OCI-LY7 (cell line): ENCODE measurements at regions not wholly inside any gene's neighbourhood (a gene's known extent, or its start where the extent isn't known, plus 50 kb on each side); places are given as distances from the start of the nearest gene placed in this dataset.
"Not testable (repeated sequence)": the region's sequence is repeated elsewhere in the genome, so short reads cannot be mapped to it uniquely, and the experiment has no call there.

ENCODE experiments used
- BruUV-seq: library from RNA; stranded (reverse); fragments of 400-500 nt; replicated peaks from 2 replicates; lab custom pipeline; 2021; lab: Mats Ljungman, UMichigan
- CTCF ChIA-PET: fragments of 300-600 bp; sonication (Branson Sonifier 250); formaldehyde crosslinking; loops from one replicate; lab custom pipeline; 2022; ENCODE audit warnings: antibody characterized with exemption; ENCODE audit not compliant: unreplicated experiment; lab: Charles Lee
- POLR2A ChIA-PET: fragments of 300-600 bp; sonication (Branson Sonifier 250); formaldehyde crosslinking; loops from one replicate; lab custom pipeline; 2022; ENCODE audit warnings: antibody characterized with exemption; lab: Charles Lee
- DNase-seq: peaks from one replicate; pipeline ENCODE4 v3.0.0-alpha.2; 2015; ENCODE audit warnings: low spot score
- H2AFZ ChIP-seq: fragments of 200-600 bp; sonication (generic), shearing (Covaris generic); 2 replicates; pipeline ENCODE4 v1.6.1; 2014; ENCODE audit warnings: mild to moderate bottlenecking, antibody characterized with exemption, low read length, moderate library complexity
- H3K27ac ChIP-seq: fragments of 200-600 bp; sonication (generic); 2 replicates; pipeline ENCODE4 v1.5.1; 2014; ENCODE audit warnings: mixed run types, low read depth, mild to moderate bottlenecking, moderate library complexity, low read length, inconsistent platforms; ENCODE audit not compliant: poor library complexity, severe bottlenecking
- H3K36me3 ChIP-seq: fragments of 200-600 bp; sonication (generic); 2 replicates; pipeline ENCODE4 v1.6.1; 2014; ENCODE audit warnings: mild to moderate bottlenecking, antibody characterized with exemption, low read length, moderate library complexity, mixed read lengths; ENCODE audit not compliant: insufficient read depth
- H3K4me1 ChIP-seq: fragments of 200-600 bp; sonication (generic); 2 replicates; pipeline ENCODE4 v1.5.1; 2014; ENCODE audit warnings: mild to moderate bottlenecking, low read length; ENCODE audit not compliant: insufficient read depth, poor library complexity, severe bottlenecking
- H3K4me2 ChIP-seq: fragments of 200-600 bp; sonication (generic); 2 replicates; pipeline ENCODE4 v1.6.1; 2014; ENCODE audit warnings: mild to moderate bottlenecking, low read length
- H3K4me3 ChIP-seq: fragments of 200-600 bp; sonication (generic); 2 replicates; pipeline ENCODE4 v1.5.1; 2014; ENCODE audit warnings: mild to moderate bottlenecking, low read depth, low read length; ENCODE audit not compliant: poor library complexity, severe bottlenecking
- H3K79me2 ChIP-seq: fragments of 200-600 bp; sonication (generic); 2 replicates; pipeline ENCODE4 v1.6.1; 2016; ENCODE audit warnings: low read depth, mild to moderate bottlenecking, low read length, moderate library complexity, mixed read lengths; ENCODE audit not compliant: insufficient read depth
- H3K9me2 ChIP-seq: fragments of 200-600 bp; sonication (generic); 2 replicates; pipeline ENCODE4 v1.6.1; 2016; ENCODE audit warnings: mild to moderate bottlenecking, low read length, mixed read lengths; ENCODE audit not compliant: insufficient read depth
- H3K9me3 ChIP-seq: fragments of 200-600 bp; sonication (generic); 2 replicates; pipeline ENCODE4 v1.6.1; 2014; ENCODE audit warnings: mild to moderate bottlenecking, mixed run types, low read length, mixed read lengths
- H4K20me1 ChIP-seq: fragments of 200-600 bp; sonication (generic); 2 replicates; pipeline ENCODE4 v1.6.1; 2014; ENCODE audit warnings: mild to moderate bottlenecking, antibody characterized with exemption, low read length, moderate library complexity, mixed read lengths; ENCODE audit not compliant: insufficient read depth
- CTCF ChIP-seq: fragments of 200-600 bp; sonication (generic); conservative IDR thresholded peaks from 2 replicates; pipeline ENCODE4 v1.5.1; 2014; ENCODE audit warnings: mild to moderate bottlenecking, antibody characterized with exemption, low read length, moderate library complexity, mixed read lengths
- EZH2phosphoT487 ChIP-seq: fragments of 200-600 bp; sonication (generic); IDR thresholded peaks from 2 replicates; pipeline ENCODE4 v1.6.1; 2018; ENCODE audit warnings: low read depth, borderline replicate concordance, mild to moderate bottlenecking, mixed run types, antibody characterized with exemption, low read length, moderate library complexity, mixed read lengths
- intact Hi-C: fragments of 100-400 bp; cut with micrococcal nuclease; formaldehyde crosslinking; loops from one replicate; pipeline ENCODE4 v1.10.0; 2022; ENCODE audit not compliant: unreplicated experiment

GRCh38 chr2:54040685-54041084 lies 69.9 kb upstream of the PSME4 start:
- Histone ChIP-seq H2AFZ (no peak overlapping the region), H3K4me1 (no peaks in the 10 kb centered on the region), H3K4me3 (no peak overlapping the region), H3K9me2 (no peaks in the 10 kb centered on the region), H3K4me2 (no peak overlapping the region), H3K9me3 (peaks cover 13% of the 10 kb centered on the region), H3K79me2 (no peaks in the 10 kb centered on the region), H4K20me1 (no peaks in the 10 kb centered on the region), H3K27ac (no peak overlapping the region), H3K36me3 (peaks cover 4% of the 10 kb centered on the region; the same call in 1 of the 2 replicates)
- intact Hi-C loops: no loop called here
- no peak for DNase-seq
- no TSS peak for BruUV-seq
- CTCF ChIA-PET: no interaction called here
- POLR2A ChIA-PET: no interaction called here
- TF ChIP-seq EZH2phosphoT487: no peak
- no peak for TF ChIP-seq CTCF

DNA sequence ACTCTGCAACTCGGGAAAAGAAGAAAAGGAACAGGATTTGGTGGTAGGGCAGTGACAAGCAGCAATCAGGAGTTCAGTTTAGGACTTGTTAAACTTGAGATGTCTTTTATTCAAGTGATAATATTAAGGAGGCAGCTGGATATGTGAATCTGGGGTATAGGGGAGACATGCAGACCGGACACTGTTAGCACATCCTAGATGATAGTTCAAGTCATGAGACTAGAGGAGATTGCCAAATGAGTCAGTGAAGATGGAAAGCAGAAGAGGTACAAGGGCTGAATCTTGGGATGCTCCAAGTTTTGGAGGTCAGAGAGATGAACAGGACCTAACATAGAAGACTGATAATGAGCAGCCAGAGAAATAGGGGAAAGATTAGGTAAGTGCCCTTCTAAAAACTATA lies 69.5 kb upstream of the PSME4 start:
- Histone ChIP-seq H3K4me3 (no peak overlapping the region), H3K9me3 (peaks cover 8% of the 10 kb centered on the region), H3K79me2 (no peaks in the 10 kb centered on the region), H3K36me3 (peaks cover 4% of the 10 kb centered on the region; the same call in 1 of the 2 replicates), H3K27ac (no peak overlapping the region), H3K9me2 (no peaks in the 10 kb centered on the region), H2AFZ (no peak overlapping the region), H3K4me2 (no peak overlapping the region), H3K4me1 (no peaks in the 10 kb centered on the region), H4K20me1 (no peaks in the 10 kb centered on the region)
- TF ChIP-seq CTCF (no peak), EZH2phosphoT487 (no peak)
- no peak for DNase-seq
- intact Hi-C loops: no loop called here
- POLR2A ChIA-PET: no interaction called here
- CTCF ChIA-PET: no interaction called here
- BruUV-seq: no TSS peak

GRCh38 chr2:54038835-54039234 lies 68.0 kb upstream of the PSME4 start:
- TF ChIP-seq CTCF: no peak
- TF ChIP-seq EZH2phosphoT487: no peak
- DNase-seq: no peak
- H3K9me3 ChIP-seq: no peaks in the 10 kb centered on the region
- H3K79me2 ChIP-seq: no peaks in the 10 kb centered on the region
- BruUV-seq: no TSS peak
- H3K36me3 ChIP-seq: no peaks in the 10 kb centered on the region
- H3K9me2 ChIP-seq: no peaks in the 10 kb centered on the region
- CTCF ChIA-PET: no interaction called here
- no peak overlapping the region for H3K4me3 ChIP-seq
- H3K27ac ChIP-seq: no peak overlapping the region
- H3K4me1 ChIP-seq: no peaks in the 10 kb centered on the region
- no peaks in the 10 kb centered on the region for H4K20me1 ChIP-seq
- POLR2A ChIA-PET: interaction anchor here (0.6 to 1.9 kb wide), 8 partner anchors 9 to 799 kb away, joined by 3 to 8 read pairs (median 4); no protein-coding TSS in a partner anchor
- intact Hi-C loops: no loop called here
- no peak overlapping the region for H3K4me2 ChIP-seq
- no peak overlapping the region for H2AFZ ChIP-seq

GRCh38 chr2:54031288-54031687 lies 60.5 kb upstream of the PSME4 start:
- BruUV-seq, H3K9me2 ChIP-seq, POLR2A ChIA-PET, intact Hi-C loops, H3K4me3 ChIP-seq, H3K9me3 ChIP-seq, DNase-seq, H3K4me2 ChIP-seq, H3K27ac ChIP-seq, H4K20me1 ChIP-seq, H3K4me1 ChIP-seq, H2AFZ ChIP-seq, CTCF ChIA-PET, H3K36me3 ChIP-seq, H3K79me2 ChIP-seq: not testable (repeated sequence)
